ENCODE measurements at regions not wholly inside any gene's neighbourhood (a gene's known extent, or its start where the extent isn't known, plus 50 kb on each side); places are given as distances from the start of the nearest gene placed in this dataset.
"Not testable (repeated sequence)": the region's sequence is repeated elsewhere in the genome, so short reads cannot be mapped to it uniquely, and the experiment has no call there.

DNA sequence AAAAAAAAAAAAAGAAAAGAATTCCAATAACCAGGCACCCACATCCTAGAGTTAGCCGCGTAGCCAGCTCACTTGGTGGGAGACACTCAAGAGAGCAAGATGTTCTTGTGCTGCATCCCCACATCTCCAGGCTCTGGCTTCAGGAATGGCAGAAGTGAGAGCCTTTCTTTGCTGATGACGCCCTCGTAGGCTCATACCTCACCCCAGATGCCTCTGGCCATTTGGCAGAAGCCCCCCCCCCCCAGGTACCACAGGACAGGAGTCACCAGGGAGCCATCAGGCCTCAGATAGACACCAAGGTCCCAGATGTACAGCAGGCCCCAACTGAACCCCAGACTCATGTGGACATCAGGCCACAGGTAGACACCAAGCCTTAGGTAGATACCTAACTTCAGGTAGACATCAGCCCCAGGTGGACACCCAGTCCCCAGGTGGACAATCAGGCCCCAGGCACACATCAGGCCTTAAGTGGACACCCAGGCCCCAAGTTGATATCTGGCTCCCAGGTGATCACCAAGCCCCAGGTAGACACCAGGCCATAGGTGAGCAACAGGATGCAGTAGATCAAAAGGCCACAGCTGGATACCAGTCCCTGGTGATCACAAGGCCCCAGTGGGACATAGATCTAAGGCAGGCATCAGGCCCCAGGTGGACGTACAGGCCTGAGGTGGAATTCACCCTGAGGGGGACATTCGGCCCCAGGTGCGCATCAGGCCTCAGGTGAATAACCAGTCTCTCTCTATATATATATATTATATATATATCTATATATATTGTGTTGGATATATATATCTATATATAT lies 202.5 kb downstream of the POTEM start:
- intact Hi-C loops (cut with DNase I, micrococcal nuclease); H3K4me3 ChIP-seq (ENCODE audit: low read length); ATAC-seq (ENCODE audit: poor library complexity); H3K9me3 Mint-ChIP-seq; H3K4me1 Mint-ChIP-seq (ENCODE audit: low read depth); H3K27ac Mint-ChIP-seq; H3K27me3 Mint-ChIP-seq; H3K27ac ChIP-seq (ENCODE audit: low read depth in 1 of 2, low read length in 2 of 2); POLR2A ChIA-PET; H3K4me1 ChIP-seq (ENCODE audit: insufficient read depth, low read length); CTCF ChIA-PET; DNase-seq; H3K36me3 Mint-ChIP-seq (ENCODE audit: low read depth); H3K4me3 Mint-ChIP-seq; H3K27me3 ChIP-seq (ENCODE audit: control insufficient read depth in 1 of 2, insufficient read depth in 2 of 2, low read length in 2 of 2); H3K36me3 ChIP-seq (ENCODE audit: insufficient read depth, low read length): not testable (repeated sequence)
- peaks cover 0 to 19% of the 10 kb centered on the region in 2 experiments for H3K9me3 ChIP-seq (ENCODE audit: control insufficient read depth in 1 of 2, insufficient read depth in 1 of 2, low read length in 2 of 2)

DNA sequence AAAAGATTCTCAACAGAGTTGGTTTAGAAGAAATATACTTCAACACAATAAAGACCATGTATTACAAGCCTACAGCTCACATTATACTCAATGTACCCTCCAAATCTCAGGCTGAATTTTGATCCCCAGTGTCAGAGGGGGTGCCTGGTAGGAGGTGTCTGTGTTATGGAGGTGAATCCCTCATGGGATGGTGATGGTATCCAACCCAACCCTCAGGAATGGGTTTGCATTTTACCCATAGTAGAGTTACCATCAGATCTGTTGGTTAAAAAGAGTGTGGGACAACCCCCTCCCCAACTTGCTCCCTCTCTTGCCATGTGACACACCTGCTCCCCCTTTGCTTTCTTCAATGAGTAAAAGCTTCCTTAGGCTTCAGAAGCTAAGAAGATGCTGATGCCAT lies 205.5 kb downstream of the POTEM start:
- H3K36me3 ChIP-seq (ENCODE audit: insufficient read depth, low read length); H3K36me3 Mint-ChIP-seq (ENCODE audit: low read depth); H3K9me3 Mint-ChIP-seq; ATAC-seq (ENCODE audit: poor library complexity); H3K4me1 Mint-ChIP-seq (ENCODE audit: low read depth); H3K27ac ChIP-seq (ENCODE audit: low read depth in 1 of 2, low read length in 2 of 2); H3K27me3 Mint-ChIP-seq; DNase-seq; H3K4me3 ChIP-seq (ENCODE audit: low read length); H3K4me1 ChIP-seq (ENCODE audit: insufficient read depth, low read length); H3K27me3 ChIP-seq (ENCODE audit: control insufficient read depth in 1 of 2, insufficient read depth in 2 of 2, low read length in 2 of 2); CTCF ChIA-PET; H3K27ac Mint-ChIP-seq; intact Hi-C loops (cut with DNase I, micrococcal nuclease); POLR2A ChIA-PET; H3K4me3 Mint-ChIP-seq: not testable (repeated sequence)
- peaks cover 0 to 12% of the 10 kb centered on the region in 2 experiments for H3K9me3 ChIP-seq (ENCODE audit: control insufficient read depth in 1 of 2, insufficient read depth in 1 of 2, low read length in 2 of 2)

GRCh38 chr14:19173188-19173587 lies 206.0 kb downstream of the POTEM start:
- CTCF ChIA-PET; H3K4me3 ChIP-seq (ENCODE audit: low read length); DNase-seq; intact Hi-C loops (cut with DNase I, micrococcal nuclease); H3K27ac ChIP-seq (ENCODE audit: low read depth in 1 of 2, low read length in 2 of 2); H3K27ac Mint-ChIP-seq; H3K36me3 Mint-ChIP-seq (ENCODE audit: low read depth); H3K27me3 Mint-ChIP-seq; POLR2A ChIA-PET; ATAC-seq (ENCODE audit: poor library complexity); H3K4me1 Mint-ChIP-seq (ENCODE audit: low read depth); H3K9me3 ChIP-seq (ENCODE audit: control insufficient read depth in 1 of 2, insufficient read depth in 1 of 2, low read length in 2 of 2); H3K4me3 Mint-ChIP-seq; H3K27me3 ChIP-seq (ENCODE audit: control insufficient read depth in 1 of 2, insufficient read depth in 2 of 2, low read length in 2 of 2); H3K4me1 ChIP-seq (ENCODE audit: insufficient read depth, low read length); H3K36me3 ChIP-seq (ENCODE audit: insufficient read depth, low read length); H3K9me3 Mint-ChIP-seq: not testable (repeated sequence)

- H3K9me3 Mint-ChIP-seq; H3K4me1 Mint-ChIP-seq (ENCODE audit: low read depth); H3K36me3 Mint-ChIP-seq (ENCODE audit: low read depth); intact Hi-C loops (cut with DNase I, micrococcal nuclease); H3K4me3 Mint-ChIP-seq; H3K9me3 ChIP-seq (ENCODE audit: control insufficient read depth in 1 of 2, insufficient read depth in 1 of 2, low read length in 2 of 2); H3K4me1 ChIP-seq (ENCODE audit: insufficient read depth, low read length); POLR2A ChIA-PET; H3K27ac Mint-ChIP-seq; ATAC-seq (ENCODE audit: poor library complexity); H3K27me3 Mint-ChIP-seq; H3K36me3 ChIP-seq (ENCODE audit: insufficient read depth, low read length); CTCF ChIA-PET; DNase-seq; H3K27me3 ChIP-seq (ENCODE audit: control insufficient read depth in 1 of 2, insufficient read depth in 2 of 2, low read length in 2 of 2); H3K4me3 ChIP-seq (ENCODE audit: low read length); H3K27ac ChIP-seq (ENCODE audit: low read depth in 1 of 2, low read length in 2 of 2): not testable (repeated sequence)
Observed at GRCh38 chr14:19177435-19177834, 210.2 kb downstream of the POTEM start.

DNA sequence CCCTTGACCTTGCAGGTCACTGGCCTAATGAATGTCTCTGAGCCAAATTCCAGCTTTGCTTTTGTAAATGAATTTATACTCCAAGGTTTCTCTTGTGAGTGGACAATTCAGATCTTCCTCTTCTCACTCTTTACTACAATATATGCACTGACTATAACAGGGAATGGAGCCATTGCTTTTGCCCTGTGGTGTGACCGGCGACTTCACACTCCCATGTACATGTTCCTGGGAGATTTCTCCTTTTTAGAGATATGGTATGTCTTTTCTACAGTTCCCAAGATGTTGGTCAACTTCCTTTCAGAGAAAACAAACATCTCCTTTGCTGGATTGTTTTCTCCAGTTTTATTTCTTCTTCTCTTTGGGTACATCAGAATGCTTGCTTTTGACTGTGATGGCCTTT lies 213.1 kb downstream of the POTEM start:
- POLR2A ChIA-PET; H3K36me3 ChIP-seq (ENCODE audit: insufficient read depth, low read length); H3K9me3 Mint-ChIP-seq; H3K36me3 Mint-ChIP-seq (ENCODE audit: low read depth); H3K4me1 Mint-ChIP-seq (ENCODE audit: low read depth); H3K27me3 Mint-ChIP-seq; H3K4me1 ChIP-seq (ENCODE audit: insufficient read depth, low read length); ATAC-seq (ENCODE audit: poor library complexity); CTCF ChIA-PET; H3K4me3 ChIP-seq (ENCODE audit: low read length); H3K27me3 ChIP-seq (ENCODE audit: control insufficient read depth in 1 of 2, insufficient read depth in 2 of 2, low read length in 2 of 2); H3K4me3 Mint-ChIP-seq; H3K27ac ChIP-seq (ENCODE audit: low read depth in 1 of 2, low read length in 2 of 2); H3K27ac Mint-ChIP-seq; DNase-seq; intact Hi-C loops (cut with DNase I, micrococcal nuclease); H3K9me3 ChIP-seq (ENCODE audit: control insufficient read depth in 1 of 2, insufficient read depth in 1 of 2, low read length in 2 of 2): not testable (repeated sequence)

- intact Hi-C loops (cut with DNase I, micrococcal nuclease); H3K27me3 ChIP-seq (ENCODE audit: control insufficient read depth in 1 of 2, insufficient read depth in 2 of 2, low read length in 2 of 2); H3K27ac Mint-ChIP-seq; H3K9me3 ChIP-seq (ENCODE audit: control insufficient read depth in 1 of 2, insufficient read depth in 1 of 2, low read length in 2 of 2); H3K9me3 Mint-ChIP-seq; H3K27ac ChIP-seq (ENCODE audit: low read depth in 1 of 2, low read length in 2 of 2); DNase-seq; CTCF ChIA-PET; H3K27me3 Mint-ChIP-seq; H3K4me1 ChIP-seq (ENCODE audit: insufficient read depth, low read length); H3K4me3 Mint-ChIP-seq; H3K4me3 ChIP-seq (ENCODE audit: low read length); H3K36me3 Mint-ChIP-seq (ENCODE audit: low read depth); H3K36me3 ChIP-seq (ENCODE audit: insufficient read depth, low read length); ATAC-seq (ENCODE audit: poor library complexity); POLR2A ChIA-PET; H3K4me1 Mint-ChIP-seq (ENCODE audit: low read depth): not testable (repeated sequence)
Observed at GRCh38 chr14:19180881-19181280, 213.6 kb downstream of the POTEM start.

DNA sequence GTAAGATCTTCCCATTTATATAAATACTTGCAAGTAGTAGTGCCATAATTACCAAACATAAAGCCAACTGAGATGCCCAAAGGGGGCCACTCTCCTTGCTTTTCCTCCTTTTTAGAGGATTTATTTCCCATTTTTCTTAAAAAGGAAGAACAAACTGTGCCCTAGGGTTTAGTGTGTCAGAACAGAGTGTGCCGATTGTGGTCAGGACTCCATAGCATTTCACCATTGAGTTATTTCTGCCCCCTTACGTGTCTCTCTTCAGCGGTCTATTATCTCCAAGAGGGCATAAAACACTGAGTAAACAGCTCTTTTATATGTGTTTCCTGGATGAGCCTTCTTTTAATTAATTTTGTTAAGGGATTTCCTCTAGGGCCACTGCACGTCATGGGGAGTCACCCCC lies 227.9 kb downstream of the POTEM start:
- H3K27ac ChIP-seq (ENCODE audit: low read depth in 1 of 2, low read length in 2 of 2); POLR2A ChIA-PET; H3K36me3 ChIP-seq (ENCODE audit: insufficient read depth, low read length); H3K4me3 Mint-ChIP-seq; H3K27me3 Mint-ChIP-seq; ATAC-seq (ENCODE audit: poor library complexity); H3K9me3 ChIP-seq (ENCODE audit: control insufficient read depth in 1 of 2, insufficient read depth in 1 of 2, low read length in 2 of 2); H3K27me3 ChIP-seq (ENCODE audit: control insufficient read depth in 1 of 2, insufficient read depth in 2 of 2, low read length in 2 of 2); H3K9me3 Mint-ChIP-seq; H3K4me1 Mint-ChIP-seq (ENCODE audit: low read depth); H3K27ac Mint-ChIP-seq; intact Hi-C loops (cut with DNase I, micrococcal nuclease); CTCF ChIA-PET; H3K36me3 Mint-ChIP-seq (ENCODE audit: low read depth); H3K4me3 ChIP-seq (ENCODE audit: low read length); H3K4me1 ChIP-seq (ENCODE audit: insufficient read depth, low read length); DNase-seq: not testable (repeated sequence)

All from CD4-positive, alpha-beta T cell (primary cell).